PC-9 (cell line): ENCODE measurements at regions not wholly inside any gene's neighbourhood (a gene's known extent, or its start where the extent isn't known, plus 50 kb on each side); places are given as distances from the start of the nearest gene placed in this dataset.

ENCODE experiments used
- CTCF ChIP-seq: fragments of 200-600 bp; sonication (generic); conservative IDR thresholded peaks from 2 replicates; pipeline ENCODE4 v1.6.1; 2017; ENCODE audit warnings: mixed run types, antibody characterized with exemption, mild to moderate bottlenecking, moderate library complexity
- EZH2 ChIP-seq: fragments of 200-600 bp; sonication (generic); IDR thresholded peaks from 2 replicates; pipeline ENCODE4 v1.8.0; 2017; ENCODE audit warnings: antibody characterized with exemption, low read depth

DNA sequence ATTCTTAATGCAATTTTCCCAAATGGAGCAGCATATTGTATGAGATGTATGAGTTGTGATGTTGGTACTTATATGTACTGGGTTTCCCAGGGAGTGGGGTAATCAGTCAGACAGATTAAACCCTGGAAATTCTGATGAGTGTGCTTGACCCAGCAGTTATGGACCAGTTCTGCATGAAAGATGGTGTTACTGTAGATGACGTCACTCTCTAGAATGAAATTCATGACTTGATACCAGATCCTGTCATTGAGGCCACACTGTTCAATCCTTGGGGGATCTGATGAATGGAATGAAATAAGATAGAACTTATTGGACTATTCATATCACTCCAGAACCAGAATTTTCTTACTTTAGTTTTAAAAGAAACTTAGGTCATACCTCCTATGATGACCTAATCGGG, 534.3 kb downstream of the PLXDC2 start:
- no peak for TF ChIP-seq CTCF
- no peak for TF ChIP-seq EZH2
